Left colon (tissue), 2 donors: ENCODE measurements at regions not wholly inside any gene's neighbourhood (a gene's known extent, or its start where the extent isn't known, plus 50 kb on each side); places are given as distances from the start of the nearest gene placed in this dataset.
"Not testable (repeated sequence)": the region's sequence is repeated elsewhere in the genome, so short reads cannot be mapped to it uniquely, and the experiment has no call there.

Experiments used
- ATAC-seq: fragments of 200-7000 bp; cut with Tn5 transposase; one replicate; pipeline ENCODE4 v1.9.1; 2020; ENCODE audit warnings: mild to moderate bottlenecking, moderate library complexity
- DNase-seq, 2 donors: peaks; one replicate each; pipeline ENCODE4 v3.0.0-alpha.2; 2020
- intact Hi-C, 2 donors: fragments of 100-400 bp; cut with DNase I in 1 of 2; cut with micrococcal nuclease in 1 of 2; formaldehyde crosslinking; loops; one replicate each; pipeline versions ENCODE4 v1.11.2 to v1.14.0; 2022; cut with DNase I, micrococcal nuclease
- donor health status: DM: no; HTN: no; CAD: no.
- donor health status: DM: yes; HTN: yes; CAD: no.

- DNase-seq (no peak), ATAC-seq (no peak)
- intact Hi-C loops = no loop called here
Observed at GRCh38 chr1:229006121-229006870, 264.6 kb upstream of the RAB4A start.

DNA sequence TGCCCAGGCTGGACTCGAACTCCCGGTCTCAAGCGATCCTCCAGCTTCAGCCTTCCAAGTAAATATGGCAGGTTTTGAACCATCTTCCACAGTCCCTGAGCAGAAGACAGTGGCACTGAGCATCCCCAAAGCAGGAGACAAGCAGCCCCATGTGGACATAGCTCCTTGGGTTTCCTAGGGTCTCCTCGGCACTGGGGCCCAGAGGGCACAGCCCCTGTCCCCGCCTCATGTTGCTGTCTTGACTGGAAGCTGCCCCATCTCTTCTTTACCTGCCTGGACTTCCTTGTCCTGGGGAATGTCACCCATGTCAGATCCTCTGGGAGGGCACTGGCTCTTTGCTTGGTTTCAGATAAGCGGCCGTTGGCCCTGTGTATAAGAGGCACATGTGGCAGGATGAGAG lies 263.7 kb upstream of the RAB4A start:
- intact Hi-C loops = no loop called here
- DNase-seq (no peak), ATAC-seq (no peak)

DNA sequence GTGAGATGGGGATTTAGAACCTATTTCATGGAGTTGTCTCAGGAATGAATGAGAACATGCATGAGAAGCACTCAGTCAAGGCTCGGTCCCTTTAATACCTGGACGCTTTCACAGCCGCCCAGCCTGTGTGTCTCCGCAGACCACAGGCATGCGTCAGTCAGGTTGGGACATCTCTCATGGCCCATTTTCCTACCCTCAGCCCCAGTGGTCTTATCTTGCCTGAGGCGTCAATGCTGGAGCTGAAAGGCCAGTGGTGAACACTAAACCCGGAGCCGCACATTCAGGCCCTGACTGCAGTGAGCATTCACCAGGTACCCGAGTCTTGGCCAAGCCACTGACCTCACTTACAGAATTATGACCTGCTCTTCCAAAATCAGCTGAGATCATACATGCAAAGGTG lies 263.2 kb upstream of the RAB4A start:
- DNase-seq = no peak
- ATAC-seq = no peak
- intact Hi-C loops = no loop called here

GRCh38 chr1:229008347-229008746 lies 262.6 kb upstream of the RAB4A start:
- ATAC-seq, intact Hi-C loops, DNase-seq: not testable (repeated sequence)

DNA sequence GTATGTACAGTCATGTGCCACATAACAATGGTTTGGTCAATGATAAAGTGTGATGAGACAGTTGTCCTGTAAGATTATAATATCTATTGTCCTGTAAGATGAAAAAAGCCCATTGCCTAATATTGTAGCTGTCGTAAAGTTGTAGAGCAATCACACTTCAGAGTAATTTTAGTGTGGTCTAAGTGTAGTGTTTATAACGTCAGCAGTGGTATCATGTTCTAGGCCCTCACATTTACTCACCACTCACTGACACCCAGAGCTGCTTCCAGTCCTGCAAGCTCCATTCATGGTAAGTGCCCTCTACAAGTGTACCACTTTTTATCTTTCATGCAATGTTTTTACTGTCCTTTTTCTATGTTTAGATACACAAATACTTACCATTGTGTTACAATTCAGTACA lies 259.9 kb upstream of the RAB4A start:
- DNase-seq (no peak), ATAC-seq (no peak)
- intact Hi-C loops = no loop called here

- intact Hi-C loops = no loop called here
- DNase-seq (no peak), ATAC-seq (no peak)
Observed at GRCh38 chr1:229012823-229013222, 258.1 kb upstream of the RAB4A start.

GRCh38 chr1:229013981-229014380 lies 256.9 kb upstream of the RAB4A start:
- ATAC-seq (no peak), DNase-seq (no peak)
- intact Hi-C loops = no loop called here

DNA sequence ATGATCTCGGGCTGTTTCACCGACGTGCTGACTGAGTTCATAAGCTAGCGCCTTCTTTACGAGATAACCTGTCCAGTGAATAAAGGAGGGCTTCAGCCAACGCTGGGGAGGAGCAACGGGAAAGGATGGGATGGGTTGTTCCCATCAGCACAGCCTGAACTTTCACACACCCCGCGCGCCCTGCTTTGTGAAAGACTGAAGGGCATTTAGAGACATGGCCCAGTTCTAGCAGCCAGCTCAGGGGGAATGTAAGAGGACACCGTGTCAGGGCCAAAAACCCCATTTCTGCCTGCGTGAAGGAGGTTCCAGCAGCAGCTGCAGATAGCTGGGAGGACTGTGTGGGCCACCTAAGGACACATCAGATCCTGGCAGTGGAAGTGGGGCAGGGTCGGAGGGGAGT lies 255.1 kb upstream of the RAB4A start:
- ATAC-seq (no peak), DNase-seq (no peak)
- intact Hi-C loops = no loop called here

- DNase-seq (no peak), ATAC-seq (no peak)
- intact Hi-C loops = no loop called here
Observed at GRCh38 chr1:229017091-229017490, 253.8 kb upstream of the RAB4A start.

DNA sequence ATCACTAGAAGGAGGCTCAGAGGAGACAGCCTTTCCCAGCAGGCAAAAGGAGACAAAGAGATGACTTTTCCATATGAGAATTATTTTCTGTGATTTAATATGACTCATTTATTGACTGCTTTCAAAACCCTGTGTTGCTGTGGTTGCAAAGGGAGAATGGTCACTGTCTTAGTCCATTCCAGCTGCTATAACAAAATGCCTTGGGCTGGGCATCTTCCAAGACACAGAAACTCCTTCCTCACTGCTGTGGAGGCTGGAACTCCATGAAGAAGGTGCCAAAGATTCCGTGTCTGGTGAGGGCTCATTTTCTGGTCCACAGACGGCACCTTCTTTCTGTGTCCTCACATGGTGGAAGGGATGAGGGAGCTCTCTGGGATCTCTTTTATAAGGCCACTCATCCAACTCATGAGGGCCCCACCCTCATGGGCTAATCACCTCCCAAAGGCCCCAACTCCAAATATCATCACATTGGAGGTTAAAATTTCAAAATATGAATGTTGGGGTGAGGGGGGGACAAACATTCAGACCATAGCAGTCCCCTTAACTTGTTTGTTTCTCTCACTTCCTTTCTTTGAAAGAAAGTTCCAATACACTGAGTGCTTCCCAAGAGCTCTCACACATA lies 252.1 kb upstream of the RAB4A start:
- no peak for ATAC-seq
- DNase-seq = no peak
- intact Hi-C loops = no loop called here

DNA sequence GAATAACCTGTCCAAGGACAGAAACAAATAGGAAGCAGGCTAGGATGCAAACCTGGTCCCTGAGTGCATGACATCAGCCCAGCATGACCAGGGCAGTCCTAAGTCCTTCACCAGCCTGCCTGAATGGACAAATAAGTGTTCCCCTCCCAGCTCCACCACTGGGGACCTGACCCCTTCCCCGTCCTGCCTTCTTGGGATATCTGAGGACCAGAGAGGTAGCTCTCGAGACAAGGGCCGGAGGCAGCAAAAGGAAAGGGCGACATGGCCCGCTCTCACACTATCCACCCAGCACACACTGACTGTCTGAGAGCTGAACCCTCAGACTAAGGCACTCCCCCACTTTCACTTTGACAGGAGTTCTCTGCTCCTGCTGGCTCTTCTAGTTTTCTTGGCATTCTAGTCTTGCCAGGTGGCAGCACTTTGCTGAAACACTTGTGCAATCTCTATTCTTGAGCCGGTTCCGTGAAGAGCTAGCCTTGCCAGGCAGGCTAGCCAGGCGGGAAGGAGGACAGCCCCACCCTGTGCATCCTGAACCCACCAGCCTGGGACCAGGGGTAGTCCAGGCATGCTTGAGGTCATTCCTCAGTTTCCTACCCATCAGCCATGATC lies 251.1 kb upstream of the RAB4A start:
- DNase-seq = no peak
- intact Hi-C loops = no loop called here
- ATAC-seq = peak; percentile 43

GRCh38 chr1:229021034-229021433 lies 249.9 kb upstream of the RAB4A start:
- ATAC-seq, intact Hi-C loops, DNase-seq: not testable (repeated sequence)

GRCh38 chr1:229022595-229023333 lies 248.1 kb upstream of the RAB4A start:
- DNase-seq (no peak), ATAC-seq (no peak)
- intact Hi-C loops = no loop called here

- ATAC-seq (no peak), DNase-seq (no peak)
- intact Hi-C loops = no loop called here
Observed at GRCh38 chr1:229023651-229024300, 247.1 kb upstream of the RAB4A start.

- DNase-seq (peak in 1 of 2 donors; percentile 54), ATAC-seq (no peak)
- intact Hi-C loops = no loop called here
Observed at GRCh38 chr1:229024528-229025130, 246.3 kb upstream of the RAB4A start.

GRCh38 chr1:229025576-229025975 lies 245.3 kb upstream of the RAB4A start:
- DNase-seq (no peak), ATAC-seq (no peak)
- intact Hi-C loops = no loop called here

GRCh38 chr1:229027158-229027557 lies 243.8 kb upstream of the RAB4A start:
- ATAC-seq = no peak
- intact Hi-C loops = no loop called here

GRCh38 chr1:229027622-229028182 lies 243.2 kb upstream of the RAB4A start:
- intact Hi-C loops = no loop called here
- ATAC-seq (no peak), DNase-seq (no peak)

More at GRCh38 chr1:229027158-229027557, 243.8 kb upstream of the RAB4A start:
- DNase-seq = no peak
